HG03175 (cell line): ENCODE measurements at regions not wholly inside any gene's neighbourhood (a gene's known extent, or its start where the extent isn't known, plus 50 kb on each side); places are given as distances from the start of the nearest gene placed in this dataset.

Experiments
- ATAC-seq: cut with Tn5 transposase; IDR thresholded peaks from one replicate; pipeline ENCODE4 v1.9.1; 2021; ENCODE audit warnings: mild to moderate bottlenecking, moderate library complexity; ENCODE audit not compliant: unreplicated experiment

DNA sequence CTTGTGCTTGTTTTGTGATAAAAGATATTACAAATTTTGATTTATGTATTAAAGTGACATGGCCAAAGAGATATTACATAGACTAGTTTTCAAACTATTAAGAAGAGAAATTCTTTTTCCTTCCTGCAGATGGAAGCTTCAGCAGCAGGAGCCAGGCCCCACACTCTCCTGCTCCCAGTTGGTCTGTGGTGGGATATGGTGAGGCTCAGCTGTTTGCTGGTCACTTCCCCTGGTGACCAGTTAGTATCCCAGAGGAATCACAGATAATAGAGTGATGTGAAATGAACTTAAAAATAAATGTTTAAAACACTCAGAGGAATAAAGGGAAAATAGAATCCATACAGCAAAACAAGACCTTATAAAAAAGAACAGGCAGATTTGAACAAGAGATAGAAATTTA, 154.7 kb downstream of the KTN1 start:
- ATAC-seq: no peak

DNA sequence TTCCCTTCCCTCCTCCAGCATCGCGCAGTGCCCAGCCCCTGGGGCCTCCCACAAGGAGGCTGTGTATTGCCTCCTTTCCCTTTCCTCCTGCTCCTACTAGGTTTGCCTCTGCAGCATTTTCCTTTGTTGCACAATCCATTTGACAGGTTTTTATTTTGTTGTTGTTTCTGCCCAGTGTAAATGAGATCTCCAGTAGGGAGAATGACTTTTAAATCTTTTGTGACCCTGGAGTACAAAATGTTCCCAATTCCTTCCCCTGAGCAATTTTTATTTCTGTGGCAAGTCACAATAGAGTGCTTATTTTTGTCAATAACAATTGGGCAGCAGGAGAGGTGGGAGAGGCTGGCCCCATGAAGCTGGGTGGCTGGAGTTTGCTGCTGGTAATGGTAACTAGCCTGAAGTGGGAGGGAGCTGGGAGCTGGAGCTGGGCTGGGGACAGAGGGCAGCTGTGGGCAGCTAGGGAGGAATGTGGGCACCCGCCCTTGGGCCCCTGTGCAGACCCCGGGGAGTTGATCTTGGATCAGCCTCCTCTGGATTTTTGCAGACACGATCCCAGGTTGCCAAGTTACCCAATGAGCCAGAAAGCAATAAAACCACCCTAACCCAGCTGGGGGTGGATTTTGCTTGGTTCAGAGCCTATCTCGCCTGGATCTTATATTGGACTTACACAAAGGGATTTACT, 160.1 kb downstream of the KTN1 start:
- ATAC-seq: no peak

DNA sequence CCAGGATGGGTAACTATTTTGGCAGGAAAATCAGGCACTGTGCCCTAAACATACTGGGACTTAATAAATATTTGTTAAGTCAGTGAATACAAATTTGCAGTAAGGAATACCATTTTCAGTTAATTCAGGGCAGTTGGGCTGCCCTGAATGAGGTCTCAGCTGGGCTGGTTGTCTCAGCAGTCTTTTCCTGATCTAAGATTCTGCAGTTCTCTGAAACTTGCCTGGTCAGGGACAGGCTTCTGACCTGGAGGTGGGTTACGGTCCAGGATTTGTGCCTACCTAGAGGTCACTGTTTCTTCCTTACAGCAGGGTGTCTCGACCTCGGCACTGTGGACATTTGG, 160.6 kb downstream of the KTN1 start:
- ATAC-seq: no peak

DNA sequence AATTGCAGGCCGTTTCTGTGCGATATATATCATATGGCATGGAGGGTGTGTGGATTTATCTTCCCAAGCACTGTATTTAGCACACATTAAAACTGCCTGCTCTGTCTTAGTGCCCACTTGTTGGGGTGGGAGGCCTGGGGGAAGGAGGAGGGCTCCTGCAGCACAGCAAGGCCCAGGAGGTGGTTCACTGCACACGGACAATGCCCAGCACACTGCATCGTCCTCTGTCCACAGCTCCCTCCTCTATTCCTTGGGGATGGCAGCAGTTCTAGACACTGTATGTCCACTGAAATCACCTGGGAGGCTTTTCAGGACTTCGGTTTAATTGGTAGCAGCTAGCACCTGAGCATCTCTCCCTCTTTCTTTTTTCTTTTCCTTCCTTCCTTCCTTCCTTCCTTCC, 161.2 kb downstream of the KTN1 start:
- no peak for ATAC-seq

DNA sequence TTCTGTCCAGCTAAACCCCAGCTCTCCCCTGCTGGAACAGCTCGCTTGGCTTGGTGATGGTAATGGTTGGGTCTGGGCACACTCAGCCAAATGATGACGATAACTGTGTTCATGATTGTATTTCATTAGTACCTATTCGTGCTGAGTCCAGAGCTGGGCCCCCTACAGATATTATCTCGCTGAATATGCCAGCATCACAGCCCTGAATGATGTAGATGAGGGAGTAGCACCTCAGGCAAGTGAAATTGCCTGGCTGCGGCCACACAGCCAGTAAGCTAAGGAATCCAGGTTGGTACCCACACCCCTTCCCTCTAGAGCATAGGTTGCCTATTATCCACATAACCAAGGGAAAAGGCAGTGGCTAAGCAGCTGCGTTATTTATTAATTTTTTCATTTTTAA, 163.5 kb downstream of the KTN1 start:
- ATAC-seq: no peak

DNA sequence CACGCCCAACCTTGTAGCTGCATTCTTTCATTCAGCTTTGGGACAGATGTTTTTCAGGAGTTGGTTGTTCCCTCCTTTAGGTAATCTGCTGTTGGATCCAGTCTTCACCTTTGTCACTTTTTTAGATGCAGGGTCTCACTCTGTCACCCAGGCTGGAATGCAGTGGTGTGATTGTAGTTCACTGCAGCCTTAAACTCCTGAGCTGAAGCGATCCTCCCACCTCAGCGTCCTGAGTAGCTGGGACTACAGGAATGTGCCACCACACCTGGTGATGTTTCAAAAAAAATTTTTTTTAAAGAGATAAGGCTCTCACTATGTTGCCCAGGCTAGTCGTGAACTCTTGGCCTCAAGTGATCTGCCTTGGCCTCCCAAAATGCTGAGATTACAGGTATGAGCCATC, 164.3 kb downstream of the KTN1 start:
- ATAC-seq: no peak

DNA sequence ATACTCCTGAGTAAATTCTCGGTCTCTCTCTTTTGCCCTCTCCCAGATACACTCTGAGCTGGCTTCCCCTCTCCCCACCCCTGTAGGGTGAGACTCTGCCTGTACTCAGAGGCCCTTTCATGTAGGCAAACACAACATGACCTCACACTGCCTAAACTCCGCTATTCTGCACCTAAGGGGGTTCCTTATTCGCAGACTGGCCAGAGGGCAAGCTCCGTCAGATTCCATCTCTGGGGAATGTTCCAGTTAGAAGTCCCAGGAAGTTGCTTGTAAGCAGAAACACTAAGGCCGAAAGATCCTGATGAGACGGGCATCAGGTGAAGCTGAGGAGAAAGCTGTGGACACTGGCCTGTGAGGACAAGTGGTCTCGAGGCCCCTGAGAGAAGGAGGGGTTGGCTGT, 165.9 kb downstream of the KTN1 start:
- ATAC-seq: no peak

DNA sequence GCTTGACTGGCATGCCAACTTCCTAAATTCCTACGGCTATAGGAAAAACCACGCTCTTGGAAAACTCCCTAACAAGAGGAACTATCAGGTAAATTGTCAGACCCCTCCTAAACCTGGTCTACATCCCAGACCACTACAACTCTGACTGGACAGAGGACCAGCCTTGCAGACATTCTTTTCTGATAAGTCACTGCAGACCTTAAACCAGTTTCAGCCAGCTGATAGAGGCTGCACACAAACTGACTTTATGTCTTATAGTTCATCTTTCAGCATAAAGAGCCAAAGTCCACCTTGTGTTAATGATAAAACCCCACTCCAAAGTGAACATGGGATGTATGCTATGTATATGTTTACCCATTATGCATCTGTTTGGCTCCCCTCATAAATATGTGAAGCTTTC, 166.6 kb downstream of the KTN1 start:
- no peak for ATAC-seq

DNA sequence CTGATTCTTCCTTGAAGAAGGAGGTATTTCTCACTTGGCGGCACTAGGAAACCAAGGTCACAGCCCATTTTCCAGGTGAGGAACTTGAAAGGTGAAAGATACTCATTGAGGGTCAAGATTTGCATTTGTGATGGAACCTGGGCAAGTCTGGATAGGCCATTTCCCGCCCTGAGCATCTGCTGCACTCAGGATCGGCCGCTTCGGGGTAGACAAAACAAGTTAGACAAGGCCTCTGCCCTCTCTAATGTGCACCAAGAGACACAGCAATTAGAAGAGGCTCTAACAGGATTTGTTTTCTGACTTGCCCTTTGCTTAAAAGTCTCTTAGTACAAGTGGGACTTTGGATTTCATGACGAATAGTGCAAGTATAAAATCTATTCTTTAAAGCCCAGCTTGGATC, 167.2 kb downstream of the KTN1 start:
- ATAC-seq: no peak

DNA sequence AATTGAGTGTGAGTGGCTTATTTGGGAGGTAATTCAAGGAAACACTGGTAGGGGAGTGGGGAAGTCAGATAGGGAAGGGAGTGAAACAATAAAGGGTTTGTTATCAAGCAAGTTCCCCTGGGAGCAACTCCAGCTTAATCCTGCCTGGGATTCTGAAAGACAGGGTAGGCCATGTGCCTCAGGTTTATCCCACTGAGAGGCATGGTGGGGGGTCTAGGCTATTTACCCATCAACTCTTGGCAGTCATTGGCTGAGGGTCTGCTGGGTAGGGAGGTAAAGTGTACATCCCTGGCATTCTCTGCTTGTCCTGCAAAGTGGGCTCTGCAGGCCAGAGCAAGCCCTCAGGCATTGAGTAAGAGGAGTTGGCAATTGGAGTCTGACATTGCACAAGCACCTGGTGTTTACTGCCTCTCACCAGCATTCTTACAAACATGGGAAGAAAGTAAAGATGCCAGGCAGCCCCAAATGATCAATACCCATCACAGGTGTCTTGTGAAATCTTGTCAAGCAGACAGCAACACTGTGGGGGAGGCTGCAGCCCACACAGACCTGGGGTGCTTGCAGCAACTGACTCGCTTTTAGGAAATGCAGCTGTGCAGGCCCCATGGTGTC, 169.3 kb downstream of the KTN1 start:
- ATAC-seq: no peak

DNA sequence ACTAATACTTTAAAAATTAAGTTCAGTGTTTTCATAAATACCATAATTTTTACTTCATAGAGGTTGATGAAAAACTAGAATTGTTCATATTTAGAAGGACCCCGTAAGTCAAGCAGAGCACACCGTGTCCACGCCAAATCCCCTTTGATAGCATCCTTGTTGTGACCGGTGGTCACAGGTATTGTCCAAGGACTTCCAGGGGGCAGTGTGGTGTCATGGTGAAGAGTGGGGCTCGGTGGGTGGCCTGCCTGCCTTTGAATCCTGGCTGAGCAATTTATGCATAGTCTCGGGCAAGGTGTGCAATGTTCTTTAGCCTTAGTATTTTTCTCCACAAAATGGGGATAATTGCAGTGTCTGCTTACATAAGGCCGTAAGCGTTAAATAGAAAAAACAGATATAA, 169.9 kb downstream of the KTN1 start:
- ATAC-seq: no peak

DNA sequence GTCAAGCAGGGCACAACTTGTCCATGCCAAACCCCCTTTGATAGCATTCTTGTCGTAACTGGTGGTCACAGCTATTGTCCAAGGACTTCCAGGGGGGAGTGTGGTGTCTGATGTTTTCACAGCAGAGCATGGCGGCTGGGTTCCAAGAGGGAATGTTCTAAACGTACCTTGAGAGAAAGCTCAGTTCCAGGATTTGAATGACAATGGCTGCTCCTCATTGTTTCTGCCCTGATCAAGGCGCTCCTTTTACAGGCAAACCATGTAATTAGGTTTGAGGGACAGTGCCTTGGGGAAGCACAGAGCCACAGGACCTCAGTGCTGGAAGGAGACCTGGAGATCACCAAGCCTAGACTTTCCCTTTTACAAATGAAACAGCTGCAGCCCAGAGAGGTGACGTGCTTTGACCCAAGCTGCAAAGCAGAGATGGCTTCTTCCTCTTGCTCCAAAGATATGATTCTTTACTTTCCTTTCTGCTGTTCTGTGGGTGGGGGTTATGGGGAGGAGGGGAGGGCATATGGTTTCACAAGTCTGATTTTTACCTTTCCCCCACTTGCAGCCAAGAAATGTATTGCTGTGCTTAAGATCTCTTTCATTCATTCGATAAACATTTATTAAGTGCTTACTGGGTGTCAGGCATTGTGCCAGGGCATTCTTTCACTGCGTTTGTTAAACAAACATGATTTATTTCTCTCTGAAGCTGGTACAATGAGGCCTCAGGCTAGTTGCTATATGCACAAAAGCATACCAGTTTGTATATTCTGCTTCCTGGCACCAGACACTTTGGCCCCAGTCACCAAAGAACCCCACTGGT, 172.8 kb downstream of the KTN1 start:
- no peak for ATAC-seq

DNA sequence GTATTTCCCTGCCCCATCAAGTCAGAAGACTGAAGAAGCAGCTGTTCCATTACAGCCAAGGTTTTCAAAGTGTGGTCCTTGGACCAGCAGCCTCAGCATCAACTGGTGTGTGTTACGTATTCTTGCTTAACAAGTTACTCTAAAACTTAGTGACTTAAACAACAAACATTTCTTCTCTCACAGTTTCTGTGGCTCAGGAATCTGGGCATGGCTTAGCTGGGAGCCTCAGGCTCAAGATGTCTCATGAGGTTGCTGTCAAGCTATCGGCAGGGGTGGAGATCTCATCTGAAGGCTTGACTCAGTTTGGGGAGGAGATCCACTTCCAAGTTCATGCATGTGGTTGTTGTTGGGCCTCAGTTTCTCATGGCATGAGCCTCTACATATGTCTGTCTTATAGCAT, 174.5 kb downstream of the KTN1 start:
- no peak for ATAC-seq

DNA sequence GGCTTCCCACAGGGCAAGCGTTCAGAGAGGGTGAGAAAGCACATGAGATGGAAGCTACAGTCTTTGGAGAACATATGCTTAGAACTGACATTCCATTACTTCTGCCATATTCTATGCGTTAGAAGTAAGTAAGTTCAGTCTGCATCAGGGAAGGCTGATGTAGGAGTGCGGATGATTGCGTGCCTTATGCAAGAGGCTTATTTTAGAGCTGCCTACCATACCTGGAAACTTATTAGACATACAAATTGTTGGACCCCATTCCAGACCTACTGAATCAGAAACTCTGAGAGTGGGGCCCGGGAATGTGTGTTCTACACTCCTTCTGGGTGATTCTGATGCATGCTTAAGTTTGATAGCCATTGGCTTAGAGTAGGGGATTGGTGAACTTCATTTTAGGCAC, 174.9 kb downstream of the KTN1 start:
- ATAC-seq: no peak

DNA sequence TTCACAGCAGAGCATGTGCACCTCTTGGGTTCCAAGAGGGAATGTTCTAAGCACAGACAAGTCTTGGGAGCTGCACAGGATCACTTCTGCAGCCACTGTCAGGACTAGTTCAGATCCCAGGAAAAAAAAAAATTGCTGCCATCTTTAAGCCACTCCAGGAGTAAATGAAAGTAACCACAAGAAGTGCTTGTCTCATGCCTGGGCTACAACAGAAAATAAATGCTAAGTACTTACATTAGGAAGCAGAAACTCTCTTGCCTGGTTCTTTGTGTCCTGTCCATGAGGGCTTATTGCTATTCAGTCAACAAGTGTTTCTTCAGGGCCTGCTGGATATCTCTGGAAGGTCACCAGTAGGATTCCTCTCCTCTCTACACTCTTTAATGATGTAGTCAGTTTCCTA, 176.1 kb downstream of the KTN1 start:
- ATAC-seq: no peak

DNA sequence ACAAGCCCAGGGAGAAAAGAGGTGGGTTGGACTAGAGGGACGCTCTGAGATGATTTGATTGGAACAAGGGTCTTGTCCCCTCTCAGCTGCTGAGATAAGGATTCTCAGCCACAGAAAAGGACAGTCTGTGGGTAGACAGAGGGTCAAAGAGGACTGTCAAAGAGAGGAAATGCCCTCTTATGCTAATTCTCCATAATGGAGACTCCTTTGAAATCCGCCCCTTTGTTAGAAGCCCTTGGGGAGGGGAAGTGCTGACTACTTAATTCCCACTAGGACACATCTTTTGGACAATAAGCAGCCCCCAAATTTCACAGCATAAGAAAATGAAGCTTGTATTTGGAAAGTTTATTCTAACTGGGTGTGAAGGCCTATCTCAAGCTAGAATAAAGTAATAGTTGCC, 176.6 kb downstream of the KTN1 start:
- no peak for ATAC-seq

DNA sequence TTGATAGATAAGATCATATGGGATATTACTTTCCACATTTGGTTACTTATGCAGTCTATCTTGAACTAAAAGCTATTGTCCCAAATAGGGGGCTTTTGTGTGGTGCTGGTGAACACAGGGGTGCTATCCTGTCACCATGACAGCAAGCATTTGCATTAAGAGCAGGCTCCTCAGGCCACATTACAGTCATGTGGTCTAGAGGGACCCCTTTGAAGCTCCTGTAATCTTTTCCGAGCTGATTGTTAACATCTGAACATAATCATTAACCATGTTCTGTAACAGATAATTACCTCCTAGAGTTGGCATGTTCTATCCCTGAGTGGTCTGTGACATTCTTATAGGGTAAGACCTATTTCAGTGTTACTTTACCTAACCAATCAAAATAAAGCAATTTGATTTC, 178.8 kb downstream of the KTN1 start:
- ATAC-seq: no peak

DNA sequence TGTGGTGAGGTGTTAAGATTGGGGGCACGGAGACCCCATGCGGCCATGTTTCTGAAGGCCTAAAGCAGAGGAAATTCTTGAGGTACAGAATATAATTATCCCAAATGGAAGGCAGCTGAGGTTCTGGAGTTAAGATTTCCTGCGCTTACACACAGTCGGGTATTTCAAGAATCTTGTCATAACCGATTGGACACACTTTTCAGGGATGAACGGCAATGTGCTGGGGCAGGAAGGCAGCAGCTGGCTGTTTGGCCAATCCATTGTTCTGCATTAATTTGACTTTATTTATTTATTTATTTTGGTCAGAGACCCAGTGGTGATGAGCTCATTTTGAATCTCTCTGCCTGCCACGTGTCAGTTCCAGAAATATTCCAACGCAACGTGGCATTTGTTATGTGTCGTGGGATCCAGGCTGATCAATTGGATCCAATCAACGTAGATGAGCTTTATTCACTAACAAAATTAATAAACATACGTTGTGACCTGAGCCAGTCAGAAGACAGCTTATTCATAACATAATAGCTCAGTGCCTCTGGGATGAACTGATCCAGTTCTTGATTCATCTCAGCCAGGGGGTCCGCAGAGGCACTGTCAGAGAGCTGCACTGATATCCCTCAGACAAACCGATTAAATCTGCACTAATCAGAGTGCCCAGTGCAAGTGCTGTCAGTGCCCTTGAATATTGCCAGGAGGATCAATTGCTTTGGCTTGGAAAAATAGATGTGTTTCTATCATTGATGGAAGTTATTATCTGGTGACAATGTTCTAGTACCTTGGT, 181.0 kb downstream of the KTN1 start:
- ATAC-seq: no peak

DNA sequence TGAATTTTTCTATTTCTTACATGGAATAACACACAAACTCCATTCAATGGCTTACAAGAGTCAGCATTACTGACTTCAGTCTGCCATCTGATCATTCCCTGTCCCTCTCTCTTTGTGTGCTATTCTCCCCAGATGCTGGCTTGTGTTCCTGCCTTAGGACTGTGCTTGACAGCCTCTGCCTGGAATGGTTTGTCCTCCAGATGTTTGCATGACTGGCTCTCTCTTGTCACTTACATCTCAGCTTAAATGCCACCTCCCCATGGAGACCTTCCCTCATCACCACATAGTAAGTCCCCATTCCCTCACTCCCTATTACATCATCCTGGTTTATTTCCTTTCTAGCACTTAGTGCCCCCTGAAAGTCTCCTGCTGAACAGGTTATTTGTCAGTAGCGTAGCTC, 181.6 kb downstream of the KTN1 start:
- ATAC-seq: no peak

DNA sequence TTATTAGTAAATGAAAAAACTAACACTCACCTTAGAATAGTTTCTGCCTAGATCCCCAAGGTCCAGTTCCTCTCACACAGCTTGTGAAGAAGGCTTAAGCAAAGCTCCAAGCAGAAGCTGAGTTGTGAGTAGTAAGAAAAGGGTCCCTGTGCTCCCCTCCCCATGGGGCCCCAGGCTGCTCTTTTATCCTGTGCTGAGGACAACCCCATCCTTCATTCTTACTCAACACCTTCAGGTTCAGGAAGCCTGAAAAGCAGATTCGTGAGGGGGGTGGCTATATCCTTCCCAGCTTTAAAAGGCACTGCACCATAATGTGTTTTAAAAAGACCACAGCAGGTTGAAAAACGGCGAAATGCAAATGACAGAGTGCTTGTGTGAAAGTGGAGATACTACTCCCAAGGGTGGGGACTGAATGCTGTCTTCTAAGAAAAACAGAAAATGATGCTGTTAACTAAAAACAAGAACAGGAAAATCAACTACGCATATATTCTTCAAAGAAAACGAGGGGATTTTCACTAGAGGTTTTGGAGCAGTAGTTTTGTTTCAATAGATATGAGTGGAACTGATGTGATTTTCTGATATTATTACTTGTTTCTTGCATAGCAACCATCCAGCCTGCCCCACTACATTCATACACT, 182.7 kb downstream of the KTN1 start:
- ATAC-seq: no peak

DNA sequence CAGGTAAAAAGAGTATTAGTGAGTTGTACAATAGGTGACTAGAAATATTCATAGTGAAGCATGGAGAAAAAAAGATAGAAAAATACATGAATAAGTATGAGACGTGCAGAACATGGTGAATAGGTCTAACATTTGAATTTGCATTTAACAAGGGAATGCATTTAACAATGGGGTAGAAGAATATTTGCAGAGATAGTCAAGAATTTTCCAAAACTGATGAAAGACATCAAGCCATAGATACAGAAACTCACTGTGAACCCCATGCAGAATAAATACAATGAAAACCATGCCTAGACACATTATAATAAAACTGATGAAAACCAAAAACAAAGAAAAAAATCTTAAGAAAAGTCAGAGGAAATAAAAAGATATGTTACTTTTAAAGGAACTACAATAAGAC, 184.8 kb downstream of the KTN1 start:
- ATAC-seq: no peak
